NOMO-1 treated with dmso at 0.1 percent for 144 hours (cell line): ENCODE measurements at regions not wholly inside any gene's neighbourhood (a gene's known extent, or its start where the extent isn't known, plus 50 kb on each side); places are given as distances from the start of the nearest gene placed in this dataset.
"Not testable (repeated sequence)": the region's sequence is repeated elsewhere in the genome, so short reads cannot be mapped to it uniquely, and the experiment has no call there.

Source experiments
- DNase-seq: peaks from one replicate; lab custom pipeline; 2025; ENCODE audit not compliant: unreplicated experiment; lab: John Stamatoyannopoulos, UW

DNA sequence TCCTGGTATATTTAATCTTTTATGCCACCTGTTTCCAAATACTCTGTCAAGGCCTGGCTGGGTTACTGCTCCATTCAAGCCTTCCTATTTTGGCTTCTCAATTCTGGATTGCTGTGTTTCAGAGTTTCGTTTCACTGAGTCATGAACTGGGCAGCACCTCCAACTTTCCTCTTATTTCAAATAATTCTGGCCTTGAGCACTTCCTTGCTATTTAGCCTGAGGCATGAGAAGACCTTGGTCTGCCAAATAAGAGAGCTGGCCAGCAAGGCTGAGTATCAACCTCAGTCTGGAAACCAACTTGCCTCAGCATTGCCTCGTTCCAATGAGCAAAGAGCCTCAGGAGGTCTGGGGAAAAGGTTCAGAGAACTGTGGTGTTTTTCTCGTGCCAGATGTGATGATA, 66.6 kb downstream of the TNFAIP3 start:
- no peak for DNase-seq

DNA sequence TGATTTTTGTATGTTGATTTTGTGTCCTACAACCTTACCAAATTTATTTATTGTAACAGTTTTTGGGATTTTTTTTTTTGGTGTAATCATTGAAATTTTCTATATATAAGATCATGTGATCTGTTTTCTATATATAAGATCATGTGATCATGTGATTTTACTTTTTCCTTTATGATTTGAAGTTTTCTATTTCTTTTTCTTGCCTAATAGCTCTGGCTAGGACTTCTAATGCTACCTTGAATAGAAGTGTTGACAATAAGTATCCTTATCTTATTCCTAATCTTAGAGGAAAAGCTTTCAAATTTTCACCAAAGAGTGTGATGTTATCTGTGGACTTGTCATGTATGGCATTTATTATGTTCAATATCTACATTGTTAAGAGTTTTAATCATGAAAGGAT, 69.7 kb downstream of the TNFAIP3 start:
- DNase-seq = no peak

- DNase-seq = no peak
Observed at GRCh38 chr6:137937834-137938233, 70.8 kb downstream of the TNFAIP3 start.

DNA sequence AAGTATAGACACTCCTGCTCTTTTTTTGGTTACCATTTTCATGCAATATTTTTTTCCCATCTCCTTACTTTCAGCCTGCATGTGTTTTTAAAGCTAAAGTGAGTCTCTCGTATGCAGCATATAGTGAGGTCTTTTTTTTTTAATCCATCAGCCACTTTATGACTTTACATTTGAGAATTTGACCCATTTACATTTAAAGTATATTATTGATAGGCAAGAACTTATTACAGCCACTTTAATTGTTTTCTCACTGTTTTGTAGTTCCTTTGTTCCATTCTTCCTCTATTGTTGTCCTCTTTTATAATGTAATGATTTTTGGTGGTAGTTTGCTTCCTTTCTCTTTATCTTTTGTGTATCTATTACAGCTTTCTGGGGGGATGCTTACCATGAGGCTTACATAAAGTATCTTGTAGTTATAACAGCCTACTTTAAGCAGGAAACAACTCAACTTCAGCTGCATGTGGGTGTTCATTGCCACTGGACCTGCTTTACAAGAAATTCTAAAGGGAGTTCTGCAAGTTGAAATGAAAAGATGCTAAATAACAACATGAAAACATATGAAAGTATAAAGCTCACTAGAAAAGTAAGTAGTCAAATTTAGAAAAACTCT, 71.8 kb downstream of the TNFAIP3 start:
- DNase-seq = no peak

- no peak for DNase-seq
Observed at GRCh38 chr6:137941995-137942394, 74.9 kb downstream of the TNFAIP3 start.

- no peak for DNase-seq
Observed at GRCh38 chr6:137942736-137943135, 75.7 kb downstream of the TNFAIP3 start.

GRCh38 chr6:137944381-137944780, 77.3 kb downstream of the TNFAIP3 start:
- not testable (repeated sequence) for DNase-seq

- DNase-seq = peak; percentile 23
Observed at GRCh38 chr6:137944793-137945498, 77.9 kb downstream of the TNFAIP3 start.

DNA sequence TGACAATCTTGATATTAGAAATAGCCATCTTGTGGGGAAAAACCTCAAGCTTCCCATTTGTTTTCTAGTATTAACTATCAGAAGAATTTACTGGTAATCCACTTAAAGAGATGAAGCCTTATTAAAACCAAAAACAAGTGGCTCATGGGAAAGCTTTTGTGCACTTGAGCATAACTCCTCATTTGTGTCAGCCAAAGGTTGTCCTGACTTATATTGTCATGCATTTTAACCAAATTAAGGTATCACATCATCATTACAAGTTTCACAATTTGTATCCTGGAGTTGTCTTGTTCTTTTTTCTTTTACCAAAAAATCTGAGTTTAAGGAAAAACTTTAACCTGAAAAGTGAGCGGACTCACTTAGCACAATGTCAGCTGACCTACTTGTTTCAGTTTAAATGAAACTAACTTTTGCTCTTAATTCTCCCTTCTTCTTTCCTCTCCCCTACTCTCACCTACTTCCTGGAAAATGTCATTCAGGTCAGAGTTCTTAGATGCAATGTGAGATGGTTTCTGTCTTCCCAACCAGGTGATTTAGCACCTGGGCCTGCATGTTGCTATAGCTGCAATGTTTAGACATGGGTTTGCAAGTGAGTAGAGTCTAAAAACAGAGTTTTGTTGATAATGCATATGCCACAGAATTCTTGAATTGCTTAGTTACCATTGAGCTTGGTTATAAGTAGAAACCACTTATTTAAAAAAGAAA, 82.8 kb downstream of the TNFAIP3 start:
- DNase-seq = no peak

DNA sequence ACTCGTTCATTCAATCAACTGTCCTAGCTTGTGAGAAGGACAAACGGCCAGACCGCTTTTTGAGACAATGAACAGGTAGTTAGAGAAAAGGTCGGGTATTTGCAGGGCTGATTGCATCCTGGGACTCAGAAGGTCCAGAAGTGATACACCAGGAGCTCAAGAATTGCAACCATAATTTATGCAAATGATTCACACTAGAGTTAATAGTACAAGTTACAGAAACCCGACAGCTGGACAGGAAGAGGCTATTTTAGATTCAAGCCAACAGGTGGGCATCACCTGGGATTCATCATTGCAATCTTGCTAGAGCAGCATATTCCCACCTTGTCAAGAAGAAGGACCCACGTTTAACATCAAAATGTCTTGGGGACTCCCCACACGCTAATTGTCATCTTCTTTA, 83.5 kb downstream of the TNFAIP3 start:
- DNase-seq = no peak

DNA sequence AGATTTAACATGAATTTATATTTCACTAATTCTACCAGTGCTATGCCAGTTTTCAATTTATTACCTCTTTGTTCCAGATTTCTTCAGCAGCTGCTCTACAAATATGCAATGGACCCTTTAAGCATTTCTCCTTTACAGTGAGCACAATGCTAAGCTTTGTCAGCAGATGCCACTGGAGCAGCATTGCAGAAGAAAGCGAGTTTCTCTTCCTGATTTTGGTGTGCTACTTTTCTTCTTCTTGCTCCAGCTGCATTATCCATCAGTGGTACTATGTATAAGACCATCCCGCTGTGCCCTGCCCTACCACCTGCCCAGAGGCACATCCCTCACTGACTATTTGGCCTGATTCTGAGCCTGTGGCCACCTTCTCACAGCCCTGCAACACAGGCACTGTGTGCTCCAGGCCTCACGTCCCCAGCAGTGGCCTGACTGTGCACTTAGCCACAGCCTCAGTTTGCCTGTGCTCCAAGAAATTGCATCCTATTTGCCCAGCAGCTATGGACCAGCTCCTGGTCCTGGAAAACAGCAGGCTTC, 84.1 kb downstream of the TNFAIP3 start:
- DNase-seq = peak; percentile 51

DNA sequence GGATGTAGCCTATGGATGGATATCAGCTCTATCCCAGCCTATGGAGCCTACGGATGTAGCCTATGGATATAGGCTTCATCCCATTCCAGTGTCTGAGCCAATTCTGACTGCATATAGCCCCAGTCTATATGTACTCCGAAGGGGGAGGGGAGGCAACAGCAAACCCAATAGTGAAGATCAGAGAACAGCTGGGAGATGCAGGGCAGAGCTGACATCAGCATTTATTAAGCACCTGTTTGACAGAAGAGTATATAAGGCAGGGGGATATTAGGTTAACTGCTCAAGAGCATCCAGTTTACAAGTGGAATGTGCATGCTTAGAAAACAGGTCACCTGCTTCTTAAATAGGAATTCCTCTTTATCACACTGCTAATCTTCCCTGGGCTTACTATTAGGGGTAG, 85.2 kb downstream of the TNFAIP3 start:
- no peak for DNase-seq

GRCh38 chr6:137953761-137954160, 86.7 kb downstream of the TNFAIP3 start:
- no peak for DNase-seq

GRCh38 chr6:137954253-137954652, 87.2 kb downstream of the TNFAIP3 start:
- no peak for DNase-seq

DNA sequence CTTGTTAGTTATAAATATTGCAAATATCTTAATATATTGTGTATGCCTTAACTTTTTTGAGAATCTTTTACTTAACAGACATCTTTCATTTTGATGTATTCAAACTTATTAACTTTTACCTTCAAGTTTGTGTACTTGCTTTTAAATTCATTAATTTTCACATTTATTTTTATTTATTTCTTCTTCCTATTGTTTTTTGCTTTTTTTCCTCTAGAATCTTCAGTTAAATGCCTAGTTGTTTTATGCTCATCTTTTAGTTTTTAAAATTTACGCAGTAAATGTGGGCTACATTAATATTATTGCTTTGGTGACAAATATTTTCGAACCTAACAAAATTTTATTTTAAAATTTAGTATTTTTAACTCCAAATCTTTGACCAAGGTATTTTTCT, 89.0 kb downstream of the TNFAIP3 start:
- no peak for DNase-seq

DNA sequence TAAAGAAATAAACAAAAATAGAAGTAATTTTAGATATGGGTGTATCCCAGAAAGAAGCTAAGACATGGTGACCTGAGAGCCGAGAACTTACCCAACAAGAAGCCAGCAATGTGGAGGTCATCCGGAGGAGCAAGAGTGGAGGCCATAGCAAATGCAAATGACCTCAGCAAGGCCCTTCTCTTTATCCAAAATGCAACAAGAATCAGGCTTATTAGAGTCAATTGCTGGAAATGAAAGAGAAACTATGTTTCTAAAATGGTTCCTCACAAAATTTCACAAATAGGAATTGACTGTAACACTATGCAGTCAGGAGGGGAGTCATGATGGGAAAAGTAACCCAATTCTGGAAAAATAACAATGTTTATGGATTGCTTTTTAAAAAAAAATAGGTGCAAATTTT, 90.4 kb downstream of the TNFAIP3 start:
- no peak for DNase-seq

GRCh38 chr6:137958811-137959565, 91.9 kb downstream of the TNFAIP3 start:
- peak; percentile 76 for DNase-seq

- DNase-seq = no peak
Observed at GRCh38 chr6:137962725-137963124, 95.7 kb downstream of the TNFAIP3 start.

DNA sequence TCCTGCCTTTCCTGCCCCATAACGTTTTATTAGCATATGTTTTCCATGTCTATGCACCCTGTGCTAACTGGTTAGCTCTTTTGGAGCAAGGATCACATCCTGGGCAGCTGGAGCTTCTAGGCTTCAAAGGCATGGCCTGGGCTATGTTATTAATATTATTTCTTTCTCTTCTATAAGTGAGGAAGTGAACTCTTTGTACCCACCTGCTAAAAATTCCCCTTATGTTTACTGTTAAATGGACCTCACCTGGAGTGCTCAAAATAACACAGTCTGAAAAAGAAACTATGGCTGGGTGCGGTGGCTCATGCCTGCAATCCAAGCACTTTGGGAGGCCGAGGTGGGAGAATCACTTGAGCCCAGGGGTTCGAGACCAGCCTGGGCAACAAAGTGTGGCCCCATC, 97.8 kb downstream of the TNFAIP3 start:
- no peak for DNase-seq

DNA sequence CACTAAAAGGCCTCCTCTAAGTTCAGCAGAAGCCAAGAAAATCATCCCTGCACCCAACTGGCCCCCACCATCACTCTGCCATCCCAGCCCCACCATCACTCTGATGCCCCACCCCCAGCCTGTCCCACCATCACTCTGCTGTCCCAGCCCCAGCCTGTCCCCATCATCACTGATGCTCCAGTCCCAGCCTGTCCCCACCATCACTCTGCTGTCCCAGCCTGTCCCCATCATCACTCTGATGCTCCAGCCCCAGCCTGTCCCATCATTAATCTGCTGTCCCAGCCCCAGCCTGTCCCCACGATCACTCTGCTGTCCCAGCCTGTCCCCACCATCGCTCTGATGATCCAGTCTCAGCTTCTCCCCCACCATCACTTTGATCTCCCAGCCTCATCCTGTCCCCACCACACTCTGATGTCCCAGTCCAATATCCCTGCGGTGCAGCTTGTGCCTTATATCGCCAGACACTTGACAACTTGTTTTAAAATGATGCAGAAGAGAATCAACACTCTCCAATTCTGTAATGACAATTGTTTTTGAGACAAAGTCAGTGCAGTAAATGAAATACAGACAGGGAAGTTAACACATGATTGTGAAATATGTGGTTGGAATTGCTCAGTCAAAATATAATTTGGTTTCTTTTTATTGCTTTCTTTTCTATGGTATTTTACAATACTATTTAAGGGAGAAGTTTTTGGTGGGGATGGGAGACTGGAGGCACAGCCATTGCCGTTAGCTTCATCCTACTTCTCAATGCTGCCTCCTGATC, 100.8 kb downstream of the TNFAIP3 start:
- DNase-seq = peak; percentile 65

- no peak for DNase-seq
Observed at GRCh38 chr6:137968455-137968804, 101.4 kb downstream of the TNFAIP3 start.
